Activated CD4-positive, alpha-beta T cell treated with anti-CD3 and anti-CD28 coated beads, Interleukin-2, amount 10 ng/mL, durations not matched to agents 7 days and 5 days (primary cell): ENCODE measurements at regions not wholly inside any gene's neighbourhood (a gene's known extent, or its start where the extent isn't known, plus 50 kb on each side); places are given as distances from the start of the nearest gene placed in this dataset.

Experiments used
- CTCF ChIA-PET: fragments of 350-600 bp; sonication (Branson Sonifier 250); formaldehyde crosslinking; loops from one replicate; lab custom pipeline; 2021; ENCODE audit warnings: antibody characterized with exemption; lab: Charles Lee
- POLR2A ChIA-PET: fragments of 350-600 bp; sonication (Branson Sonifier 250); formaldehyde crosslinking; loops from one replicate; lab custom pipeline; 2021; ENCODE audit warnings: antibody characterized with exemption; lab: Charles Lee
- DNase-seq: peaks from one replicate; pipeline ENCODE4 v3.0.0-alpha.2; 2020
- H3K27ac Mint-ChIP-seq: one replicate; pipeline ENCODE4 v1.8.0; 2021; ENCODE audit warnings: mild to moderate bottlenecking, moderate library complexity, mixed read lengths
- H3K27me3 Mint-ChIP-seq: one replicate; pipeline ENCODE4 v1.8.0; 2021; ENCODE audit warnings: mixed read lengths
- H3K36me3 Mint-ChIP-seq: one replicate; pipeline ENCODE4 v1.8.0; 2021; ENCODE audit warnings: low read depth, mixed read lengths
- H3K4me1 Mint-ChIP-seq: one replicate; pipeline ENCODE4 v1.8.0; 2021; ENCODE audit warnings: mixed read lengths
- H3K4me3 Mint-ChIP-seq: one replicate; pipeline ENCODE4 v1.8.0; 2021; ENCODE audit warnings: mild to moderate bottlenecking, moderate library complexity, mixed read lengths
- H3K9me3 Mint-ChIP-seq: one replicate; pipeline ENCODE4 v1.8.0; 2021; ENCODE audit warnings: mixed read lengths

DNA sequence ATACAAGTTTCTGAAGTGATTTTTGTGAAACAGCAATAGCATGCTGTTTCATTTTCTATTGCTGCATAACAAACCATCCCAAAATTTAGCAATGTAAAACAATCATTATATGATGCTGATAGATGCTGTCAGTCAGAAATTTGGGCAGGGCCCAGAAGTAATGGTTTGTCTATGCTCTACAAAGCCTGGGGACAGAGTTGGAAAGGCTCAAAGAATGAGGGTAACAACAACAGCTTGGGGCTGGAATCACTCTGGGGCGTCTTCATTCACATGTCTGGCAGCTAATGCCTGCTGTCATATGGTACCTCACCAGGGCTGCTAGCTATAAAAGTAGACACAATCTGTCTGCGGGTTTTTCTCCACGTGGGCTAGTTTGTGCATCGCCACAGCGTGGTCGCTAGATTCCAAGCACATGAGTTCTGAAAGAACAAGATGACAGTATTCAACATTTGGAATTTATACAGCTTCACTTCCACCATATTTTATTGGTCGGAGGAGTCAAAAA is 176.5 kb downstream of the BMP4 start:
- Mint-ChIP-seq H3K4me3 (no peak overlapping the region), H3K36me3 (no peaks in the 10 kb centered on the region), H3K27ac (no peak overlapping the region), H3K27me3 (no peaks in the 10 kb centered on the region), H3K4me1 (no peaks in the 10 kb centered on the region), H3K9me3 (peaks cover 2% of the 10 kb centered on the region)
- DNase-seq, result no peak
- CTCF ChIA-PET, result no interaction called here
- POLR2A ChIA-PET, result no interaction called here

DNA sequence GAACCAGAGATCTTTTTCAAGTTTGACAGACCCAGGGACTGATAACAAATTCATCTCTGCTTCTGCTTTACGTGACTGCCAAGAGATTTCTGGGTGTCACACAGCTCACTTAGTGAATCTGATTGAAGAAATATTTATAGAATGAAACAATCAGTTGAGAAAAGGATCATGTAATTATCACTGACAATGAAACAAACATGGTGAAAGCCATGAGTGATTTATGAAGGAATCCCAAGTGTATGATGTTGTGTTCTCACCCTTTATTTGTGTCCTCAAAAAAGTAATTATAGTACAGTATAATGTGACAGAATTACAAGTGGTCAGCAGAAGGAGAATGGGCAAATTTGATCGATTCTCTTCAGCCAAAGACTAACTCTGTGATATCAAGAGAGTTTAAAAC is 177.3 kb downstream of the BMP4 start:
- H3K27ac Mint-ChIP-seq, result no peak overlapping the region
- DNase-seq, result no peak
- H3K36me3 Mint-ChIP-seq, result no peaks in the 10 kb centered on the region
- POLR2A ChIA-PET, result no interaction called here
- no peaks in the 10 kb centered on the region for H3K4me1 Mint-ChIP-seq
- no peaks in the 10 kb centered on the region for H3K27me3 Mint-ChIP-seq
- H3K9me3 Mint-ChIP-seq, result no peaks in the 10 kb centered on the region
- no peak overlapping the region for H3K4me3 Mint-ChIP-seq
- CTCF ChIA-PET, result no interaction called here

DNA sequence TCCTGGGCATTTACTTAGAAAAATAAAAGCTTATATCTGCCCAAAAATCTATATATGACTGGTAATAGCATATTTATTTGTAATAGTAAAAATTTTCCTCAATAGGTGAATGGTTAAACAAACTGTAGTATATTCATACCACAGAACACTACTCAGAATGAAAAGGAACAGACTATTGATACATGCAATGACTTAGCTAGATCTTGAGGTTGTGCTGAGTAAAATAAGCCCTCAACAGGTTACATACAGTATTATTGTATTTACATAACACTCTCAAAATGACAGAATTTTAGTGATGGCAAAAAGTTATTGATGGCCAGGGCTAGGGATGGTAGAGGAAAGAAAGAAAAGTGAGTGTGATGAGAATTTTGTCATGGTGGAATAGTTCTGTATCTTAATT is 178.4 kb downstream of the BMP4 start:
- CTCF ChIA-PET, result no interaction called here
- POLR2A ChIA-PET, result no interaction called here
- H3K4me1 Mint-ChIP-seq, result no peaks in the 10 kb centered on the region
- no peaks in the 10 kb centered on the region for H3K36me3 Mint-ChIP-seq
- H3K4me3 Mint-ChIP-seq, result no peak overlapping the region
- no peak for DNase-seq
- no peaks in the 10 kb centered on the region for H3K27me3 Mint-ChIP-seq
- H3K27ac Mint-ChIP-seq, result no peak overlapping the region
- no peaks in the 10 kb centered on the region for H3K9me3 Mint-ChIP-seq

DNA sequence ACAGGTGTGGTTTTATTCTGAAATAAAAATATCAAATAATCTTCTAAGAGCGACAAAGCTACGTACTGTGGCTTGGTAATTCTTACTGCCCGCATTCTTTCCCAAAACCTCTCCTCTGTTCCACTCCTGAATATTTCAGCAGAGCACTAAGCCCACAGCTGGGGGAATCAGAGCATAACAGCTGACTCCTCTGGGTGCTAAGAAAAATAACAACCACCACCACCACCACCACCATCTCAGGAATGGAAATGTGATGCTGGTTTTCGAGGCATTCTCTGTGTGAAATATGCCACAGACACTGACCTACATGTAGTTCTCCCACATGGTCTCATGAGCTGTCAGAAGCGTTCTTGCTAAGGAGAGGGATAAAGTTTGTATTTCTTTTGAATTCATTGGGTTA is 183.7 kb downstream of the BMP4 start:
- DNase-seq, result no peak
- Mint-ChIP-seq H3K4me3 (no peak overlapping the region), H3K36me3 (no peaks in the 10 kb centered on the region), H3K27ac (no peak overlapping the region), H3K27me3 (no peaks in the 10 kb centered on the region), H3K4me1 (no peaks in the 10 kb centered on the region), H3K9me3 (no peaks in the 10 kb centered on the region)
- POLR2A ChIA-PET, result no interaction called here
- CTCF ChIA-PET, result no interaction called here

DNA sequence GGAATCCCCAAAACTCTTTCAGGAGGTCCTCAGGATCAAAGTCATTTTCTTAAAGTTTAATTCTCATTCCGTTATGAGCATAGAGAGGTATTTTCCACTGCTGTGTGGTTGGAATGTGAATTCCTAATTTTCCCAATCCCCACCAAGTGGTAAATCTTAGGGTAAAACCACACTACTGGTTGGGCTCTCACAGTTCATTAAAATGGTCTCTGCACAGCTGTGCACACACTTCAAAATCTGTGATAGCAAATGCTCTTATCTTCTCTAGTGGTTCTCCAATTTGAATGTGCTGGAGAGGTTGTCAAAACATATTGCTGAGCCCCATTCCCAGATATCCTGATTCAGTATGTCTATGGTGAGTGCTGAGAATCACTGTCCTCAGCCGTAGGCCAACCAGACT is 189.1 kb downstream of the BMP4 start:
- ChIA-PET CTCF (no interaction called here), POLR2A (no interaction called here)
- no peaks in the 10 kb centered on the region for H3K9me3 Mint-ChIP-seq
- H3K27ac Mint-ChIP-seq, result no peak overlapping the region
- H3K27me3 Mint-ChIP-seq, result no peaks in the 10 kb centered on the region
- H3K36me3 Mint-ChIP-seq, result no peaks in the 10 kb centered on the region
- DNase-seq, result no peak
- no peak overlapping the region for H3K4me3 Mint-ChIP-seq
- no peaks in the 10 kb centered on the region for H3K4me1 Mint-ChIP-seq

DNA sequence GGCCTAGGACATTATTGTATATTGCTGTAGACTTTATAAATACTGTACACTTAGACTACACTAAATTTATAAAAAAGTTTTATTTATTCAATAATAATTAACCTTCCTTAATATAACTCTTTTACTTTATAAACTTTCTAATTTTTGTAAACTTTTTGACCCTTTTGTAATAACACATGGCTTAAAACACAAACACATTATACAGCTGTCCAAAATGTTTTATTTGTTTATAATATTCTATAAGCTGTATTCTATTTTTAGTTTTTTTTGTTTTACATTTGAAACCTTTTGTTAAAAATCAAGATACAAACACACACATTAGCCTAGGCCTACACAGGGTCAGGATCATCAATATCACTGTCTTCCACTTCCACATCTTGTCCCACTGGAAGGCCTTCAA is 190.0 kb downstream of the BMP4 start:
- Mint-ChIP-seq H3K4me1 (no peaks in the 10 kb centered on the region), H3K36me3 (no peaks in the 10 kb centered on the region), H3K9me3 (no peaks in the 10 kb centered on the region), H3K4me3 (no peak overlapping the region), H3K27ac (no peak overlapping the region), H3K27me3 (no peaks in the 10 kb centered on the region)
- DNase-seq, result no peak
- ChIA-PET POLR2A (no interaction called here), CTCF (no interaction called here)

DNA sequence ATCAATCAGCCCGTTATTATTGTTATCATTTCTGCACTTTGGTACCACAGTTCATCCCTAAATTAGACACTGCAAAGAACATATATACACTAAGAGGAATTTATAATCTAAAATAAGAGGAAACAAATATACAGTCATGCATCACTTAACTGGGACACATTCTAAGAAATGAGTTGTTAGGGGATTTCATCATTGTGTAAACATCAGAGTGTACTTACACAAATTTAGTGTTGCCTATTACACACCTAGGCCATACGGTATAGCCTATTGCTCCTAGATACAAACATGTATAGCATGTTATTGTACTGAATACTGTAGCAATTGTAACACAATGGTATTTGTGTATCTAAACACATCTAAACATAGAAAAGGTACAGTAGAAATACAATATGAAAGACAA is 190.5 kb downstream of the BMP4 start:
- POLR2A ChIA-PET, result no interaction called here
- H3K9me3 Mint-ChIP-seq, result no peaks in the 10 kb centered on the region

DNA sequence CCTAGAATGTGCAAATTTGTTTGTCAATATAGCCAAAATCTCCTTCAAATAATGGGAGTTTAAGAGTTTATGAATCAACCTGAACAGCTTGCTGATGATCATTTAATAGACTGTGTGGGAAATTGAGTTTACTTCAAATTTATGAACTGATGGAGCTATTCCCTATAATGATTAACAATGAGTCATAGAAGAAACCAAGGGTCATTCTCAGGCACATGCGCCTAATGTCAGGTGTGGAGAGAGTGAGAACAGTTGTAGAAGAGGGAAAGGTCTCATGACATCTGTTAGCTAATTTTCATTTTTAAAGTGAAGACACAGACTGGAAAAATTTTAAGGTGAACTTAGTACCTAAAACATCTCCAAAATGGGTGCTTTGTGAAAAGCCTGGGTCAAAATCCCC is 191.8 kb downstream of the BMP4 start:
- Mint-ChIP-seq H3K9me3 (no peaks in the 10 kb centered on the region), H3K27me3 (no peaks in the 10 kb centered on the region), H3K27ac (no peak overlapping the region), H3K36me3 (no peaks in the 10 kb centered on the region), H3K4me3 (no peak overlapping the region), H3K4me1 (no peaks in the 10 kb centered on the region)
- POLR2A ChIA-PET, result no interaction called here
- CTCF ChIA-PET, result no interaction called here
- DNase-seq, result no peak

More for the DNA sequence above, 190.5 kb downstream of the BMP4 start:
- no peak overlapping the region for H3K27ac Mint-ChIP-seq
- no peak for DNase-seq
- H3K27me3 Mint-ChIP-seq, result no peaks in the 10 kb centered on the region
- CTCF ChIA-PET, result no interaction called here
- H3K4me3 Mint-ChIP-seq, result no peak overlapping the region
- H3K4me1 Mint-ChIP-seq, result no peaks in the 10 kb centered on the region
- H3K36me3 Mint-ChIP-seq, result no peaks in the 10 kb centered on the region

DNA sequence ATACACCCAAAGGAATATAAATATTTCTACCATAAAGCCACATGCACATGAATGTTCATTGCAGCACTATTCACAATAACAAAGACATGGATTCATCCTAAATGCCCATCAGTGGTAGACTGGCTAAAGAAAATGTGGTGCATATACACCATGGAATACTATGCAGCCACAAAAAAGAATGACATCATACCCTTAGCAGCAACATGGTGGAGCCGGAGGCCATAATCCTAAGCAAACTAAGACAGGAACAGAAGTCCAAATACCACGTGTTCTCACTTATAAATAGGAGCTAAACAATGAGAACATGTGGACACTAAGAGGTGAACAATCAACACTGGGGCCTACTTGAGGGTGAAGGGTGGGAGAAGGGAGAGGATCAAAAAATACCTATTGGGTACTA is 198.5 kb downstream of the BMP4 start:
- no peaks in the 10 kb centered on the region for H3K36me3 Mint-ChIP-seq

DNA sequence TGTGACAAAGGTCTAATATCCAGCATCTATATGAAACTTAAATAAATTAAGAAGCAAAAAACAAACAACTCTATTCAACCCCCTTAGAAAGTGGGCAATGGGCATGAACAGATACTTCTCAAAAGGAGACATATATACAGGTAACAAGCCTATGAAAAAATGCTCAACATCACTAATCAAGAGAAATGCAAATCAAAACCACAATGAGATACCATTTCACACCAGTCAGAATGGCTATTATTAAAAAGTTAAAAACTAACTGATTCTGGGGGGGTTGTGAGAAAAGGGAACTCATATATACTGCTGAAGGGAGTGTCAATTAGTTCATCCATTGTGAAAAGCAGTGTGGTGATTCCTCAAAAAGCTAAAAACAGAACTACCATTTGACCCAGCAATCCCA is 198.9 kb downstream of the BMP4 start:
- Mint-ChIP-seq H3K36me3 (no peaks in the 10 kb centered on the region), H3K4me3 (no peak overlapping the region)
- CTCF ChIA-PET, result interaction anchor here (0.7 kb wide), 1 partner anchor 246 kb away, joined by 3 read pairs; no protein-coding TSS in a partner anchor

More for the DNA sequence above, 198.5 kb downstream of the BMP4 start:
- DNase-seq, result no peak
- no peak overlapping the region for H3K27ac Mint-ChIP-seq
- peaks cover 2% of the 10 kb centered on the region for H3K9me3 Mint-ChIP-seq
- ChIA-PET POLR2A (no interaction called here), CTCF (no interaction called here)
- H3K27me3 Mint-ChIP-seq, result no peaks in the 10 kb centered on the region
- H3K4me1 Mint-ChIP-seq, result no peaks in the 10 kb centered on the region
- H3K4me3 Mint-ChIP-seq, result no peak overlapping the region

DNA sequence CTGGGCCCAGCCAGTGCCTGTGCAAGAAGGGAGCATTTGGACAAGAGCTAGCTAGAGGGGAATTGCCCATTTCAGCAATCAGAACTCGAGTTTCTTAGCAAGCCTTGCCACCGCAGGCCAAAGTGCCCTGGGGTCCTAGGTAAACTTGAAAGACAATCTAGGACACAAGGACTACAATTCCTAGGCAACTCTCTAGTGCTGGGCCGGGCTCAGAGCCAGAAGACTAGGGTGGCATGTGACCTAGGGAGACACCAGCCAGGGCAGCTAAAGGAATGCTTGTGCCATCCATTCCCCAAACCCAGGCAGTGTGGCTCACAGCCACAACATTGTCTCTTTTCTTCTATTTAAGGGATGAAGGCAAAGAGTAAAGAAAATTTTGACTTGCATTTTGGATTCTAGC is 205.0 kb downstream of the BMP4 start:
- POLR2A ChIA-PET, result no interaction called here
- H3K27me3 Mint-ChIP-seq, result no peaks in the 10 kb centered on the region
- H3K27ac Mint-ChIP-seq, result no peak overlapping the region
- CTCF ChIA-PET, result no interaction called here
- H3K4me3 Mint-ChIP-seq, result no peak overlapping the region
- H3K36me3 Mint-ChIP-seq, result no peaks in the 10 kb centered on the region
- DNase-seq, result no peak
- no peaks in the 10 kb centered on the region for H3K4me1 Mint-ChIP-seq
- no peaks in the 10 kb centered on the region for H3K9me3 Mint-ChIP-seq

More for the DNA sequence above, 198.9 kb downstream of the BMP4 start:
- Mint-ChIP-seq H3K4me1 (no peaks in the 10 kb centered on the region), H3K27ac (no peak overlapping the region), H3K27me3 (no peaks in the 10 kb centered on the region), H3K9me3 (peaks cover 2% of the 10 kb centered on the region)
- POLR2A ChIA-PET, result no interaction called here
- no peak for DNase-seq

DNA sequence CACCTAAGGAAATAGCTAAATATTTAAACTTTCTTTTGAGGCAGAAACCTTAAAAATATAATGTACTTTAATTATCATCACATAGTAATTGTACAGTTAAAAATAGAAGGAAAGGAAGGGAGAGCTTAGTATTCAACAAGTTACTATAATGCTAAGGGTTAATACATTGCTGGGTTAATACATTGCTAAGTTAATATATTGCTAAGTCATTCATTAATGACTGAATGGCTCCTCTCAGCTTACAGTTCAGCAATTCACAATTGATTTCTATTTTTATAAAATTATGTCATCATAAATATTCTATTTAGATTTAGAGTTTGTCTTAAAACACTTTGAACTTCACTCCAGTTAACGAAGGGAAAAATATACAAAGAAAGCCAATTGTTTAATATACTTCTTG is 207.9 kb downstream of the BMP4 start:
- no peak for DNase-seq
- ChIA-PET POLR2A (no interaction called here), CTCF (no interaction called here)
- no peaks in the 10 kb centered on the region for H3K27me3 Mint-ChIP-seq
- no peaks in the 10 kb centered on the region for H3K36me3 Mint-ChIP-seq
- no peaks in the 10 kb centered on the region for H3K4me1 Mint-ChIP-seq
- no peak overlapping the region for H3K4me3 Mint-ChIP-seq
- H3K9me3 Mint-ChIP-seq, result no peaks in the 10 kb centered on the region
- H3K27ac Mint-ChIP-seq, result no peak overlapping the region

DNA sequence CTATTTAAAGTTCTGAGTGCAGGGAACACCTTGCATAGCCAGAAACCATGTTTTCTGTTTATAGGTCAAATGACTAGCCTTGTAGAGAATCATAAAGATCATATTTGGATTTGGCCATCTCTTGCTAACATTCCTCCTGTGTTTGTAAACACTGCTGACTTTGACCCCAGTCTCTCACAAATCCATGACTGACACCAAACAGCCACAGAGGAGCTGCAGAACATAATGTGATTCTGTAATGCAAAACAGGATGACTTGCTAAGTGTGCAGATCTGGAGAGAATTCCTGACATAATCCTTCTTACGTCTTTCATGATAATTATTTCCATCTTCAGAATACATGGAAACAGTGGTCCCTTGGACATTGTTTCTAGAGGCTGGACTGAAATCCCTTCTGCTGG is 211.8 kb downstream of the BMP4 start:
- POLR2A ChIA-PET, result no interaction called here
- Mint-ChIP-seq H3K36me3 (no peaks in the 10 kb centered on the region), H3K4me1 (no peaks in the 10 kb centered on the region), H3K9me3 (no peaks in the 10 kb centered on the region), H3K27ac (no peak overlapping the region), H3K4me3 (no peak overlapping the region), H3K27me3 (no peaks in the 10 kb centered on the region)
- CTCF ChIA-PET, result no interaction called here
- DNase-seq, result no peak

DNA sequence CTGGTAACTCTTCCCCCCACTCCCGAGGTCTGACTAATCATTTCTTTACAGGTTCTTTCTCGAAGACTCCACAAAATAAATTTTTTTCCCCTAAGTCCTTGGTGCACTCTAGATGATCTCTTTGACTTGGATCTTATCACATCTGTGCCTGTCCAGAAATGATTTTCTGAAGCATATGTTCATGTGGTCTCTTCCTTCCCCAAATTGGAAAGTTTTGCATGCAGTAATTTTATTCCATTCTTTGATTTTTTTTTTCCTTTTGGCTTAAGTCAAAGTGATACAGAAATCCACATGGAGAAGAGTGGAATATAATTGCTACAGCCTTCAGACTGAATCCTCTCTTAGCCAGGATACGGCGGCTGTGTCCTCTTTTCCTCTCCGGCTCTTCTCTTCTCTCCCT is 213.3 kb downstream of the BMP4 start:
- no peaks in the 10 kb centered on the region for H3K4me1 Mint-ChIP-seq
- no peak overlapping the region for H3K27ac Mint-ChIP-seq
- no peaks in the 10 kb centered on the region for H3K27me3 Mint-ChIP-seq
- ChIA-PET CTCF (no interaction called here), POLR2A (interaction anchor here (0.5 kb wide), 1 partner anchor 71 kb away, joined by 3 read pairs; no protein-coding TSS in a partner anchor)
- no peak overlapping the region for H3K4me3 Mint-ChIP-seq
- DNase-seq, result no peak
- H3K9me3 Mint-ChIP-seq, result no peaks in the 10 kb centered on the region
- H3K36me3 Mint-ChIP-seq, result no peaks in the 10 kb centered on the region
